ENCODE measurements at regions not wholly inside any gene's neighbourhood (a gene's known extent, or its start where the extent isn't known, plus 50 kb on each side); places are given as distances from the start of the nearest gene placed in this dataset.

GRCh38 chr5:158226496-158226895 lies 367.6 kb upstream of the CLINT1 start:
- Histone ChIP-seq H2AFZ (ENCODE audit: low read length) (no peak overlapping the region), H4K20me1 (ENCODE audit: insufficient read depth, low read length) (no peaks in the 10 kb centered on the region), H3K9me3 (replicated peaks; ENCODE audit: insufficient read depth, low read length) (no peaks in the 10 kb centered on the region), H3K4me3 (ENCODE audit: low read length) (no peak overlapping the region), H3K9ac (ENCODE audit: low read length) (no peak overlapping the region), H3K4me2 (ENCODE audit: low read depth, low read length) (no peak overlapping the region), H3K4me1 (ENCODE audit: low read length) (no peaks in the 10 kb centered on the region), H3K9me2 (replicated peaks; ENCODE audit: insufficient read depth, low read length) (no peaks in the 10 kb centered on the region), H3K79me2 (ENCODE audit: low read length) (no peaks in the 10 kb centered on the region), H3K27ac (ENCODE audit: low read length) (no peak overlapping the region), H3K36me3 (replicated peaks; ENCODE audit: insufficient read depth, low read length) (no peaks in the 10 kb centered on the region), H3F3A (ENCODE audit: insufficient read depth, low read length) (no peaks in the 10 kb centered on the region), H3K27me3 (replicated peaks; ENCODE audit: insufficient read depth, low read length) (no peaks in the 10 kb centered on the region)
- TF ChIP-seq CTCF (IDR thresholded peaks at IDR 0.05; ENCODE audit: low read length) (no peak), EZH2phosphoT487 (IDR thresholded peaks at IDR 0.05; ENCODE audit: low read length) (no peak), EZH2 (optimal IDR thresholded peaks at IDR 0.05; ENCODE audit: low read depth, low read length) (no peak)
- no peak for DNase-seq

- no peak overlapping the region for H3K4me2 ChIP-seq (ENCODE audit: low read depth, low read length)
- H3F3A ChIP-seq (ENCODE audit: insufficient read depth, low read length) = no peaks in the 10 kb centered on the region
- TF ChIP-seq EZH2 (optimal IDR thresholded peaks at IDR 0.05; ENCODE audit: low read depth, low read length) = no peak
- no peak for TF ChIP-seq EZH2phosphoT487 (IDR thresholded peaks at IDR 0.05; ENCODE audit: low read length)
- TF ChIP-seq CTCF (IDR thresholded peaks at IDR 0.05; ENCODE audit: low read length) = no peak
- no peak overlapping the region for H3K27ac ChIP-seq (ENCODE audit: low read length)
- H3K9ac ChIP-seq (ENCODE audit: low read length) = no peak overlapping the region
- no peaks in the 10 kb centered on the region for H3K9me3 ChIP-seq (replicated peaks; ENCODE audit: insufficient read depth, low read length)
- no peak overlapping the region for H3K4me3 ChIP-seq (ENCODE audit: low read length)
- H4K20me1 ChIP-seq (ENCODE audit: insufficient read depth, low read length) = no peaks in the 10 kb centered on the region
- H3K79me2 ChIP-seq (ENCODE audit: low read length) = no peaks in the 10 kb centered on the region
- H3K27me3 ChIP-seq (replicated peaks; ENCODE audit: insufficient read depth, low read length) = no peaks in the 10 kb centered on the region
- no peaks in the 10 kb centered on the region for H3K4me1 ChIP-seq (ENCODE audit: low read length)
- no peak for DNase-seq
- H3K9me2 ChIP-seq (replicated peaks; ENCODE audit: insufficient read depth, low read length) = no peaks in the 10 kb centered on the region
- H2AFZ ChIP-seq (ENCODE audit: low read length) = no peak overlapping the region
- H3K36me3 ChIP-seq (replicated peaks; ENCODE audit: insufficient read depth, low read length) = no peaks in the 10 kb centered on the region
Measured at GRCh38 chr5:158224253-158224652, 365.3 kb upstream of the CLINT1 start.

GRCh38 chr5:158223054-158223600 lies 364.2 kb upstream of the CLINT1 start:
- Histone ChIP-seq H3K4me1 (ENCODE audit: low read length) (no peaks in the 10 kb centered on the region), H3K4me3 (ENCODE audit: low read length) (no peak overlapping the region), H3K9me3 (replicated peaks; ENCODE audit: insufficient read depth, low read length) (no peaks in the 10 kb centered on the region), H3K9ac (ENCODE audit: low read length) (no peak overlapping the region), H3K27ac (ENCODE audit: low read length) (no peak overlapping the region), H3K79me2 (ENCODE audit: low read length) (no peaks in the 10 kb centered on the region), H3K36me3 (replicated peaks; ENCODE audit: insufficient read depth, low read length) (no peaks in the 10 kb centered on the region), H4K20me1 (ENCODE audit: insufficient read depth, low read length) (no peaks in the 10 kb centered on the region), H3K9me2 (replicated peaks; ENCODE audit: insufficient read depth, low read length) (no peaks in the 10 kb centered on the region), H3K4me2 (ENCODE audit: low read depth, low read length) (no peak overlapping the region), H2AFZ (ENCODE audit: low read length) (no peak overlapping the region), H3F3A (ENCODE audit: insufficient read depth, low read length) (no peaks in the 10 kb centered on the region), H3K27me3 (replicated peaks; ENCODE audit: insufficient read depth, low read length) (no peaks in the 10 kb centered on the region)
- no peak for DNase-seq
- TF ChIP-seq EZH2 (optimal IDR thresholded peaks at IDR 0.05; ENCODE audit: low read depth, low read length) (no peak), EZH2phosphoT487 (IDR thresholded peaks at IDR 0.05; ENCODE audit: low read length) (no peak), CTCF (IDR thresholded peaks at IDR 0.05; ENCODE audit: low read length) (no peak)

Data from MM.1S (cell line).